ENCODE measurements at regions not wholly inside any gene's neighbourhood (a gene's known extent, or its start where the extent isn't known, plus 50 kb on each side); places are given as distances from the start of the nearest gene placed in this dataset.

DNA sequence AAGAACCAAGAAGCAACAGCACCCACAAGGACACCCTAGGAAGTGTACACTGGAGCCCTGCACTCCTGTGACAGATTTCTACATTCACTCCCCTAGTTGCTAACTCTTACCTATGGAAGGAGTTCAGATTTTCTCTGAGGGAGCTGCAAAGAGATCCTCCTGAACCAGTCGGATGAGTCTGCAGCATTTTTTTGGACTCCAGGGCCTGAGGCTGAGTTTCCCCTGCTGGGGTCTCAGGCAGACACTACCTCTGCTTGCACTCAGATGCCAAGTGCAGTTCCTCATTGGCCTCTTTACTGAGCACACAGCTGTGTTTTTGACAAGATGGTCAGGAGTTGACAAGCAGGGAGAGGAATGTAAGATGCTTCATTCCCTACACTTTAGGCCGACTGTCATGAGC is 153.2 kb upstream of the RBM19 start:
- TF ChIP-seq SUZ12 (IDR thresholded peaks at IDR 0.05; ENCODE audit: extremely low read depth, insufficient read depth, insufficient read length): no peak
- no peak for TF ChIP-seq ZNF274 (IDR thresholded peaks at IDR 0.05; ENCODE audit: low read depth, low read length)
